CD1c-positive myeloid dendritic cell (primary cell): ENCODE measurements at regions not wholly inside any gene's neighbourhood (a gene's known extent, or its start where the extent isn't known, plus 50 kb on each side); places are given as distances from the start of the nearest gene placed in this dataset.

Experiments
- DNase-seq: peaks from one replicate; pipeline ENCODE4 v3.0.0-alpha.2; 2016; ENCODE audit errors: extremely low spot score

- DNase-seq: no peak
These were observed 1135.7 kb upstream of the AGA start for GRCh38 chr4:178577933-178578332.

GRCh38 chr4:178595500-178596138, 1153.4 kb upstream of the AGA start:
- DNase-seq: no peak

GRCh38 chr4:178598672-178599071, 1156.4 kb upstream of the AGA start:
- no peak for DNase-seq

GRCh38 chr4:178599521-178599920, 1157.3 kb upstream of the AGA start:
- DNase-seq: no peak

- no peak for DNase-seq
These were observed 1160.6 kb upstream of the AGA start for GRCh38 chr4:178602833-178603232.

- no peak for DNase-seq
These were observed 1168.8 kb upstream of the AGA start for GRCh38 chr4:178611062-178611461.

GRCh38 chr4:178612733-178613132, 1170.5 kb upstream of the AGA start:
- DNase-seq: no peak

- DNase-seq: no peak
These were observed 1190.2 kb upstream of the AGA start for GRCh38 chr4:178632415-178632814.

GRCh38 chr4:178633263-178633662, 1191.0 kb upstream of the AGA start:
- no peak for DNase-seq

- no peak for DNase-seq
These were observed 1222.4 kb upstream of the AGA start for GRCh38 chr4:178664621-178665020.

GRCh38 chr4:178665916-178666315, 1223.7 kb upstream of the AGA start:
- no peak for DNase-seq

GRCh38 chr4:178671766-178672165, 1229.5 kb upstream of the AGA start:
- DNase-seq: no peak

- no peak for DNase-seq
These were observed 1230.3 kb upstream of the AGA start for GRCh38 chr4:178672512-178672911.

- DNase-seq: no peak
These were observed 1239.6 kb upstream of the AGA start for GRCh38 chr4:178681871-178682270.

GRCh38 chr4:178689926-178690325, 1247.7 kb upstream of the AGA start:
- DNase-seq: no peak

GRCh38 chr4:178693816-178694215, 1251.6 kb upstream of the AGA start:
- DNase-seq: no peak

GRCh38 chr4:178696515-178696914, 1254.3 kb upstream of the AGA start:
- DNase-seq: no peak

- DNase-seq: no peak
These were observed 1270.2 kb upstream of the AGA start for GRCh38 chr4:178712486-178712885.

GRCh38 chr4:178738026-178738425, 1295.8 kb upstream of the AGA start:
- DNase-seq: no peak

GRCh38 chr4:178745203-178745602, 1303.0 kb upstream of the AGA start:
- DNase-seq: no peak

GRCh38 chr4:178752954-178753525, 1310.8 kb upstream of the AGA start:
- no peak for DNase-seq

- DNase-seq: no peak
These were observed 1336.3 kb upstream of the AGA start for GRCh38 chr4:178778496-178778895.

GRCh38 chr4:178781779-178782178, 1339.5 kb upstream of the AGA start:
- no peak for DNase-seq

- DNase-seq: no peak
These were observed 1342.3 kb upstream of the AGA start for GRCh38 chr4:178784491-178784890.
